Endothelial cell of umbilical vein (primary cell): ENCODE measurements at regions not wholly inside any gene's neighbourhood (a gene's known extent, or its start where the extent isn't known, plus 50 kb on each side); places are given as distances from the start of the nearest gene placed in this dataset.

Experiments
- BruUV-seq: library from RNA; stranded (reverse); fragments of 400-500 nt; replicated peaks from 2 replicates; lab custom pipeline; 2021; lab: Mats Ljungman, UMichigan
- CTCF ChIA-PET: fragments of 300-600, 350-600 bp; sonication (Branson Sonifier 250); formaldehyde crosslinking; loops from one replicate; lab custom pipeline; 2021; ENCODE audit warnings: antibody characterized with exemption, inconsistent platforms; lab: Charles Lee
- POLR2A ChIA-PET: fragments of 300-600, 350-600 bp; sonication (Branson Sonifier 250); formaldehyde crosslinking; loops from one replicate; lab custom pipeline; 2021; ENCODE audit warnings: antibody characterized with exemption, inconsistent platforms; lab: Charles Lee
- DNase-seq: peaks from one replicate; pipeline ENCODE4 v3.0.0-alpha.2; 2011; ENCODE audit warnings: low read depth, low spot score
- FAIRE-seq: peaks from 2 replicates; lab custom pipeline; 2011; peaks lifted over from hg19 to GRCh38; lab: Jason Lieb, UNC
- H2AFZ ChIP-seq: 2 replicates; pipeline ENCODE4 v1.6.0; 2012; ENCODE audit warnings: low read depth, low read length, control low read depth, inconsistent platforms
- H3K27ac ChIP-seq: 2 replicates; pipeline ENCODE4 v1.5.1; 2011; ENCODE audit warnings: low read depth, mild to moderate bottlenecking, control low read depth, low read length, moderate library complexity; ENCODE audit not compliant: insufficient read depth
- H3K27me3 ChIP-seq, 2 experiments: 2 replicates each; pipeline versions ENCODE4 v1.6.0 to v1.6.1; 2011; ENCODE audit warnings: low read length in 2 of 2, mixed read lengths in 1 of 2; ENCODE audit not compliant: control insufficient read depth in 2 of 2, insufficient read depth in 2 of 2
- H3K36me3 ChIP-seq, 2 experiments: 2 replicates in 1 of 2; 3 replicates in 1 of 2; pipeline ENCODE4 v1.5.1; 2011; ENCODE audit warnings: low read length in 2 of 2, mild to moderate bottlenecking in 1 of 2, moderate library complexity in 1 of 2; ENCODE audit not compliant: control insufficient read depth in 2 of 2, insufficient read depth in 2 of 2; ENCODE audit errors: extremely low read depth in 1 of 2
- H3K4me1 ChIP-seq: 3 replicates; pipeline ENCODE4 v1.5.1; 2011; ENCODE audit warnings: mild to moderate bottlenecking, low read length; ENCODE audit not compliant: control insufficient read depth, insufficient read depth; ENCODE audit errors: extremely low read depth
- H3K4me2 ChIP-seq: 2 replicates; pipeline ENCODE4 v1.6.1; 2011; ENCODE audit warnings: low read length, control low read depth, mixed read lengths; ENCODE audit not compliant: insufficient read depth
- H3K4me3 ChIP-seq, 3 experiments: fragments of 200-600 bp in 1 of 3; sonication (generic), shearing (Covaris generic) in 1 of 3; replicated peaks in 1 of 3; 2 replicates each; pipeline ENCODE4 v1.5.1; 2011 to 2016; ENCODE audit warnings: control low read depth in 3 of 3, low read length in 3 of 3, mild to moderate bottlenecking in 2 of 3, inconsistent platforms in 1 of 3, low read depth in 1 of 3, moderate library complexity in 1 of 3; ENCODE audit not compliant: insufficient read depth in 1 of 3
- H3K79me2 ChIP-seq: 2 replicates; pipeline ENCODE4 v1.6.0; 2012; ENCODE audit warnings: low read length, inconsistent platforms; ENCODE audit not compliant: control insufficient read depth, insufficient read depth
- H3K9ac ChIP-seq: replicated peaks from 2 replicates; pipeline ENCODE3; 2011; ENCODE audit warnings: low read length, control low read depth; ENCODE audit not compliant: insufficient read depth; ENCODE audit errors: extremely low read depth
- H3K9me1 ChIP-seq: replicated peaks from 3 replicates; pipeline ENCODE4 v1.6.0; 2011; ENCODE audit warnings: mild to moderate bottlenecking, low read length; ENCODE audit not compliant: control insufficient read depth, insufficient read depth; ENCODE audit errors: extremely low read depth
- H3K9me3 ChIP-seq: replicated peaks from 2 replicates; pipeline ENCODE4 v1.5.1; 2012; ENCODE audit warnings: low read length, inconsistent platforms; ENCODE audit not compliant: control insufficient read depth, insufficient read depth
- H4K20me1 ChIP-seq: replicated peaks from 2 replicates; pipeline ENCODE3; 2011; ENCODE audit warnings: mild to moderate bottlenecking, low read length; ENCODE audit not compliant: control insufficient read depth, insufficient read depth; ENCODE audit errors: extremely low read depth
- CTCF ChIP-seq, 2 donors: IDR thresholded peaks; 1 replicate in 1 of 2; 2 replicates in 1 of 2; pipeline ENCODE4 v1.5.1; 2011; ENCODE audit warnings: low read length in 2 of 2, mild to moderate bottlenecking in 2 of 2, moderate library complexity in 2 of 2, control low read depth in 1 of 2, inconsistent platforms in 1 of 2, low read depth in 1 of 2; ENCODE audit not compliant: insufficient read depth in 1 of 2; ENCODE audit errors: extremely low read depth in 1 of 2
- JUN ChIP-seq: IDR thresholded peaks from 2 replicates; pipeline ENCODE4 v1.6.1; 2011; ENCODE audit warnings: borderline replicate concordance, low read depth; ENCODE audit not compliant: insufficient read length, insufficient read depth
- dilution Hi-C: fragments of 300-500 bp; cut with MboI; formaldehyde crosslinking; loops from one replicate; pipeline ENCODE4 v1.15.0; 2019; ENCODE audit warnings: low sequenced_read_pairs; ENCODE audit not compliant: extremely low pct_ligation_motif_present
- intact Hi-C: fragments of 100-400 bp; cut with micrococcal nuclease; formaldehyde crosslinking; loops from one replicate; pipeline ENCODE4 v1.10.0; 2022

GRCh38 chr10:55870186-55870585 lies 490.9 kb downstream of the ZWINT start:
- H3K79me2 ChIP-seq, result no peaks in the 10 kb centered on the region
- H3K27ac ChIP-seq, result no peak overlapping the region
- dilution Hi-C loops, result no loop called here
- no peaks in the 10 kb centered on the region for H3K9me1 ChIP-seq
- ChIA-PET CTCF (no interaction called here), POLR2A (no interaction called here)
- no peak overlapping the region for H3K9ac ChIP-seq
- no peaks in the 10 kb centered on the region for H3K4me1 ChIP-seq
- no peaks in the 10 kb centered on the region for H4K20me1 ChIP-seq
- TF ChIP-seq JUN (no peak), CTCF (IDR thresholded peaks at IDR 0.05; ENCODE audit: extremely low read depth in 1 of 2, insufficient read depth in 1 of 2, low read depth in 1 of 2, low read length in 2 of 2) (no peak)
- no peaks in the 10 kb centered on the region for H3K9me3 ChIP-seq
- FAIRE-seq (no peak), DNase-seq (no peak)
- BruUV-seq, result no TSS peak
- no peak overlapping the region for H3K4me3 ChIP-seq
- H3K4me2 ChIP-seq, result no peak overlapping the region
- intact Hi-C loops, result no loop called here
- no peaks in the 10 kb centered on the region for H3K36me3 ChIP-seq
- no peak overlapping the region for H2AFZ ChIP-seq
- no peaks in the 10 kb centered on the region for H3K27me3 ChIP-seq

GRCh38 chr10:55867848-55868247 lies 493.2 kb downstream of the ZWINT start:
- dilution Hi-C loops, result no loop called here
- no TSS peak for BruUV-seq
- no peak overlapping the region for H2AFZ ChIP-seq
- H3K36me3 ChIP-seq, result no peaks in the 10 kb centered on the region
- H4K20me1 ChIP-seq, result no peaks in the 10 kb centered on the region
- H3K79me2 ChIP-seq, result no peaks in the 10 kb centered on the region
- H3K27ac ChIP-seq, result no peak overlapping the region
- no peak overlapping the region for H3K4me2 ChIP-seq
- no peak overlapping the region for H3K9ac ChIP-seq
- no peaks in the 10 kb centered on the region for H3K27me3 ChIP-seq
- CTCF ChIA-PET, result no interaction called here
- no peak for DNase-seq
- no peak for FAIRE-seq
- POLR2A ChIA-PET, result no interaction called here
- TF ChIP-seq CTCF (IDR thresholded peaks at IDR 0.05; ENCODE audit: extremely low read depth in 1 of 2, insufficient read depth in 1 of 2, low read depth in 1 of 2, low read length in 2 of 2), result no peak
- H3K9me1 ChIP-seq, result no peaks in the 10 kb centered on the region
- no peak overlapping the region for H3K4me3 ChIP-seq
- no peaks in the 10 kb centered on the region for H3K9me3 ChIP-seq
- intact Hi-C loops, result no loop called here
- H3K4me1 ChIP-seq, result no peaks in the 10 kb centered on the region
